ENCODE measurements at regions not wholly inside any gene's neighbourhood (a gene's known extent, or its start where the extent isn't known, plus 50 kb on each side); places are given as distances from the start of the nearest gene placed in this dataset.
"Not testable (repeated sequence)": the region's sequence is repeated elsewhere in the genome, so short reads cannot be mapped to it uniquely, and the experiment has no call there.

- H3K36me3 ChIP-seq (ENCODE audit: control insufficient read depth, low read length), result no peaks in the 10 kb centered on the region
- peaks cover 32% of the 10 kb centered on the region for H3K4me1 ChIP-seq (ENCODE audit: control insufficient read depth, low read length)
- H3K4me2 ChIP-seq (ENCODE audit: low read length), result no peak overlapping the region
- H3K9me3 ChIP-seq (ENCODE audit: control insufficient read depth, insufficient read depth, low read length), result no peaks in the 10 kb centered on the region
- H3K9me2 ChIP-seq (replicated peaks; ENCODE audit: control insufficient read depth, low read length), result no peaks in the 10 kb centered on the region
- H3K4me3 ChIP-seq (ENCODE audit: low read length), result no peak overlapping the region
- no peaks in the 10 kb centered on the region for H3F3A ChIP-seq (ENCODE audit: control insufficient read depth, insufficient read depth)
- peaks cover 98% of the 10 kb centered on the region for H3K79me2 ChIP-seq (ENCODE audit: control insufficient read depth, low read length)
- H3K27ac ChIP-seq (ENCODE audit: low read depth, low read length), result no peak overlapping the region
- H4K20me1 ChIP-seq (ENCODE audit: control insufficient read depth, insufficient read depth, low read depth, low read length), result peaks cover 9% of the 10 kb centered on the region; the same call in 1 of the 2 replicates
- no peaks in the 10 kb centered on the region for H3K27me3 ChIP-seq (ENCODE audit: control insufficient read depth, low read length)
- TF ChIP-seq CTCF (IDR thresholded peaks at IDR 0.05; ENCODE audit: low read depth, low read length, poor library complexity, severe bottlenecking) (no peak), EZH2phosphoT487 (IDR thresholded peaks at IDR 0.05; ENCODE audit: borderline replicate concordance, low read length) (no peak)
Measured at GRCh38 chr22:25396615-25397200, 167.8 kb upstream of the GRK3 start.

GRCh38 chr22:25397616-25398015 lies 166.9 kb upstream of the GRK3 start:
- no peak for TF ChIP-seq EZH2phosphoT487 (IDR thresholded peaks at IDR 0.05; ENCODE audit: borderline replicate concordance, low read length)
- Histone ChIP-seq H3K9me2 (replicated peaks; ENCODE audit: control insufficient read depth, low read length) (no peaks in the 10 kb centered on the region), H3K79me2 (ENCODE audit: control insufficient read depth, low read length) (peaks cover 98% of the 10 kb centered on the region), H4K20me1 (ENCODE audit: control insufficient read depth, insufficient read depth, low read depth, low read length) (peaks cover 14% of the 10 kb centered on the region), H3K4me1 (ENCODE audit: control insufficient read depth, low read length) (peaks cover 41% of the 10 kb centered on the region), H3K9me3 (ENCODE audit: control insufficient read depth, insufficient read depth, low read length) (no peaks in the 10 kb centered on the region), H3K4me3 (ENCODE audit: low read length) (no peak overlapping the region), H3K27ac (ENCODE audit: low read depth, low read length) (no peak overlapping the region), H3K36me3 (ENCODE audit: control insufficient read depth, low read length) (no peaks in the 10 kb centered on the region), H3K27me3 (ENCODE audit: control insufficient read depth, low read length) (no peaks in the 10 kb centered on the region), H3K4me2 (ENCODE audit: low read length) (no peak overlapping the region), H3F3A (ENCODE audit: control insufficient read depth, insufficient read depth) (no peaks in the 10 kb centered on the region)

- Histone ChIP-seq H3K79me2 (ENCODE audit: control insufficient read depth, low read length) (peaks cover 98% of the 10 kb centered on the region), H4K20me1 (ENCODE audit: control insufficient read depth, insufficient read depth, low read depth, low read length) (peaks cover 17% of the 10 kb centered on the region), H3K4me2 (ENCODE audit: low read length) (peak overlapping the region; percentile 26), H3K4me1 (ENCODE audit: control insufficient read depth, low read length) (peaks cover 51% of the 10 kb centered on the region)
- not testable (repeated sequence) for H3K27me3 ChIP-seq (ENCODE audit: control insufficient read depth, low read length); H3K36me3 ChIP-seq (ENCODE audit: control insufficient read depth, low read length); H3K9me3 ChIP-seq (ENCODE audit: control insufficient read depth, insufficient read depth, low read length); H3F3A ChIP-seq (ENCODE audit: control insufficient read depth, insufficient read depth); H3K4me3 ChIP-seq (ENCODE audit: low read length); H3K9me2 ChIP-seq (replicated peaks; ENCODE audit: control insufficient read depth, low read length); H3K27ac ChIP-seq (ENCODE audit: low read depth, low read length)
Measured at GRCh38 chr22:25398591-25399062, 165.8 kb upstream of the GRK3 start.

- no peak overlapping the region for H3K4me3 ChIP-seq (ENCODE audit: low read length)
- H3F3A ChIP-seq (ENCODE audit: control insufficient read depth, insufficient read depth), result no peaks in the 10 kb centered on the region
- peak overlapping the region; percentile 27; the same call in 1 of the 2 replicates for H3K4me2 ChIP-seq (ENCODE audit: low read length)
- no peaks in the 10 kb centered on the region for H3K9me3 ChIP-seq (ENCODE audit: control insufficient read depth, insufficient read depth, low read length)
- peaks cover 17% of the 10 kb centered on the region for H4K20me1 ChIP-seq (ENCODE audit: control insufficient read depth, insufficient read depth, low read depth, low read length)
- no peak for TF ChIP-seq EZH2phosphoT487 (IDR thresholded peaks at IDR 0.05; ENCODE audit: borderline replicate concordance, low read length)
- TF ChIP-seq CTCF (IDR thresholded peaks at IDR 0.05; ENCODE audit: low read depth, low read length, poor library complexity, severe bottlenecking), result no peak
- H3K27me3 ChIP-seq (ENCODE audit: control insufficient read depth, low read length), result no peaks in the 10 kb centered on the region
- H3K9me2 ChIP-seq (replicated peaks; ENCODE audit: control insufficient read depth, low read length), result no peaks in the 10 kb centered on the region
- H3K4me1 ChIP-seq (ENCODE audit: control insufficient read depth, low read length), result peaks cover 54% of the 10 kb centered on the region
- no peak overlapping the region for H3K27ac ChIP-seq (ENCODE audit: low read depth, low read length)
- H3K79me2 ChIP-seq (ENCODE audit: control insufficient read depth, low read length), result peaks cover 99% of the 10 kb centered on the region
- H3K36me3 ChIP-seq (ENCODE audit: control insufficient read depth, low read length), result peaks cover 3% of the 10 kb centered on the region; the same call in 1 of the 2 replicates
Measured at GRCh38 chr22:25399649-25400151, 164.8 kb upstream of the GRK3 start.
